ENCODE measurements at regions not wholly inside any gene's neighbourhood (a gene's known extent, or its start where the extent isn't known, plus 50 kb on each side); places are given as distances from the start of the nearest gene placed in this dataset.
"Not testable (repeated sequence)": the region's sequence is repeated elsewhere in the genome, so short reads cannot be mapped to it uniquely, and the experiment has no call there.

DNA sequence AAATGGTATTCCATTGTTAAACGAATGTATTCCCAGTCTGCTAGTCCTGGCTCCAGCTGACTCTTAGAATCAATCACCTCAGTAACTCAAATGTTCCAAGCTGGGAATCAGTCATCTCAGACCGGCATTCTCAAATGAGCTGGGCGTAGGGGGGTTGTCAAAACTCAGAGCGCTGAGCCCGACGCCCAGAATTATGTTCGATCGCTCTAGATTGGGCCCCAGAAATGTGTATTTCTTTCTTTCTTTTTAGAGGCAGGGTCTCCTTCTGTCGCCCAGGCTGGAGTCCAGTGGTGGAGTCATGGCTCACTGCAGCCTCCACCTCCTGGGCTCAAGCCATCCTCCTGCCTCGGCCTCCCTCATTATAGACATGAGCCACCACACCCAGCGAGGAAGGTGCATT, 99.3 kb upstream of the IGF1R start:
- H3K27me3 ChIP-seq, result no peaks in the 10 kb centered on the region
- H3K36me3 ChIP-seq (replicated peaks in 1 of 2; ENCODE audit: insufficient read depth in 1 of 2, low read depth in 2 of 2), result no peaks in the 10 kb centered on the region
- intact Hi-C loops (cut with DNase I), result no loop called here
- TF ChIP-seq, protein P1, sequence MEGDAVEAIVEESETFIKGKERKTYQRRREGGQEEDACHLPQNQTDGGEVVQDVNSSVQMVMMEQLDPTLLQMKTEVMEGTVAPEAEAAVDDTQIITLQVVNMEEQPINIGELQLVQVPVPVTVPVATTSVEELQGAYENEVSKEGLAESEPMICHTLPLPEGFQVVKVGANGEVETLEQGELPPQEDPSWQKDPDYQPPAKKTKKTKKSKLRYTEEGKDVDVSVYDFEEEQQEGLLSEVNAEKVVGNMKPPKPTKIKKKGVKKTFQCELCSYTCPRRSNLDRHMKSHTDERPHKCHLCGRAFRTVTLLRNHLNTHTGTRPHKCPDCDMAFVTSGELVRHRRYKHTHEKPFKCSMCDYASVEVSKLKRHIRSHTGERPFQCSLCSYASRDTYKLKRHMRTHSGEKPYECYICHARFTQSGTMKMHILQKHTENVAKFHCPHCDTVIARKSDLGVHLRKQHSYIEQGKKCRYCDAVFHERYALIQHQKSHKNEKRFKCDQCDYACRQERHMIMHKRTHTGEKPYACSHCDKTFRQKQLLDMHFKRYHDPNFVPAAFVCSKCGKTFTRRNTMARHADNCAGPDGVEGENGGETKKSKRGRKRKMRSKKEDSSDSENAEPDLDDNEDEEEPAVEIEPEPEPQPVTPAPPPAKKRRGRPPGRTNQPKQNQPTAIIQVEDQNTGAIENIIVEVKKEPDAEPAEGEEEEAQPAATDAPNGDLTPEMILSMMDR (IDR thresholded peaks at IDR 0.05), result no peak
- no peak for TF ChIP-seq POLR2A (IDR thresholded peaks at IDR 0.05)
- H3K27ac ChIP-seq, result peak overlapping the region in 3 of 4 donors; percentile 72 to 75 (median 74)
- WGBS, 2 donors, result 53 to 63% methylated on average over 11 of the region's 11 CpGs
- peaks cover 32% of the 10 kb centered on the region for H3K4me1 ChIP-seq
- no peaks in the 10 kb centered on the region for H3K9me3 ChIP-seq
- ATAC-seq (no peak), DNase-seq (no peak)
- no peak overlapping the region for H3K4me3 ChIP-seq

DNA sequence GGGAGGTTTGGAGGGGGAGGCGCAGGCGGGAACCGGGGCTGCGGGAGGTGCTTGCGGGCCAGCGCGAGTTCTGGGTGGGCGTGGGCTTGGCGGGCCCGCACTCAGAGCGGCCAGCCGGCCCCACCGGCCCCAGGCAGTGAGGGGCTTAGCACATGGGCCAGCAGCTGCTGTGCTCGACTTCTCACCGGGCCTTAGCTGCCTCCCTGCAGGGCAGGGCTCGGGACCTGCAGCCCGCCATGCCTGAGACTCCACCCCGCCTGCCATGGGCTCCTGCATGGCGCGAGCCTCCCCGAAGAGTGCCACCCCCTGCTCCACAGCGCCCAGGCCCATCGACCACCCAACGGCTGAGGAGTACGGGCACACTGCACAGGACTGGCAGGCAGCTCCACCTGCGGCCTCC, 98.6 kb upstream of the IGF1R start:
- Histone ChIP-seq H3K27me3 (no peaks in the 10 kb centered on the region), H3K27ac (no peak overlapping the region), H3K36me3 (replicated peaks in 1 of 2; ENCODE audit: insufficient read depth in 1 of 2, low read depth in 2 of 2) (no peaks in the 10 kb centered on the region), H3K4me3 (no peak overlapping the region), H3K4me1 (peaks cover 39% of the 10 kb centered on the region), H3K9me3 (no peaks in the 10 kb centered on the region)
- DNase-seq (no peak), ATAC-seq (no peak)
- TF ChIP-seq, protein P1 (IDR thresholded peaks at IDR 0.05), result no peak
- TF ChIP-seq POLR2A (IDR thresholded peaks at IDR 0.05), result no peak
- 93% methylated on average over 24 of the region's 26 CpGs; no CpG with 5 or more reads in 1 of the 2 donors for WGBS, 2 donors
- intact Hi-C loops (cut with DNase I), result no loop called here

DNA sequence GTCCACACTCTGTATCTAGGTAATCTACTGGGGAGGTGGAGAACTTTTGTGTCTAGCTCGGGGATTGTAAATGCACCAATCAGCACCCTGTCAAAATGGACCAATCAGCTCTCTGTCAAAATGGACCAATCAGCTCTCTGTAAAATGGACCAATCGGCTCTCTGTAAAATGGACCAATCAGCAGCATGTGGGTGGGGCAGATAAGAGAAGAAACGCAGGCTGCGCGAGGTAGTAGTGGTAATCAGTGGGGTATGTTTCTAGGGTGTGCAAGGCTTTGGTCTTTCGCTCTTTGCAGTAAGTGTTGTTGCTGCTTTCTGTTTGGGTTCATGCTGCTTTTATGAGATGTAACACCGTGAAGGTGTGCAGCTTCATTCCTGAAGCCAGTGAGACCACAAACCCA, 98.0 kb upstream of the IGF1R start:
- not testable (repeated sequence) for H3K9me3 ChIP-seq
- WGBS, 2 donors, result 84 to 95% methylated on average over 7 of the region's 7 CpGs

DNA sequence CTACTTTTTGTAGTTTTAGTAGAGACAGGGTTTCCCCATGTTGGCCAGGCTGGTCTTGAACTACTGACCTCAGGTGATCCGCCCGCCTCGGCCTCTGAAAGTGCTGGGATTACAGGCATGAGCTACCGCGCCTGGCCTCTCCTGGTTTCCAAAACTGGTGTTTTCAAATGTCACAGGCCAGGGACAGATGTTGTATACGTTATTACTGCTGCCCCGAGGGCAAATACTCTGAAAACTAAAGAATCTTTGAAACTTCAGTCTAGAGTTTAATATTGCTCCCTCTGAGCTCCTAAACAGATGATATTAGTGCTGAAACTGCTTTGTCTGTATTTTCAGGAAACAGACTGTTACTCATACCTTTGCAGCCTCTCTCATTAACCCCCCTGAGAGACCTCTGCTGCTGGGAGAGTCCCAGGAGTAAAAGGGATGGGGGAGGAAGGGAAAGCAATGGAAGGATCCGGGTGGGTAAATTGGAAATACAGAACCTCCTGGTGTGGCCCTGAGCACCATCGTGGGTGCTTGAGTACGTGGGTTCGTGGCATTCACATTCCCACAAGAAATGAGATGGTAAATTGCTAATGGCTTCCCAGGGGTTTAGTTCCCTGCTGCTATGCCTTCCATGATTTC, 96.3 kb upstream of the IGF1R start:
- DNase-seq, result no peak
- no peak overlapping the region for H3K27ac ChIP-seq
- intact Hi-C loops (cut with DNase I), result no loop called here
- H3K36me3 ChIP-seq (replicated peaks in 1 of 2; ENCODE audit: insufficient read depth in 1 of 2, low read depth in 2 of 2), result no peaks in the 10 kb centered on the region
- H3K27me3 ChIP-seq, result no peaks in the 10 kb centered on the region
- TF ChIP-seq POLR2A (IDR thresholded peaks at IDR 0.05), result no peak
- TF ChIP-seq, protein P1 (IDR thresholded peaks at IDR 0.05), result no peak
- H3K9me3 ChIP-seq, result no peaks in the 10 kb centered on the region
- ATAC-seq, result no peak
- WGBS, 2 donors, result 87 to 99% methylated on average over 11 of the region's 11 CpGs
- H3K4me1 ChIP-seq, result peaks cover 49% of the 10 kb centered on the region
- no peak overlapping the region for H3K4me3 ChIP-seq

More for the DNA sequence above, 98.0 kb upstream of the IGF1R start:
- H3K36me3 ChIP-seq (replicated peaks in 1 of 2; ENCODE audit: insufficient read depth in 1 of 2, low read depth in 2 of 2); ATAC-seq; H3K27ac ChIP-seq; H3K4me3 ChIP-seq; DNase-seq; intact Hi-C loops (cut with DNase I); H3K27me3 ChIP-seq: not testable (repeated sequence)
- peaks cover 45% of the 10 kb centered on the region for H3K4me1 ChIP-seq

DNA sequence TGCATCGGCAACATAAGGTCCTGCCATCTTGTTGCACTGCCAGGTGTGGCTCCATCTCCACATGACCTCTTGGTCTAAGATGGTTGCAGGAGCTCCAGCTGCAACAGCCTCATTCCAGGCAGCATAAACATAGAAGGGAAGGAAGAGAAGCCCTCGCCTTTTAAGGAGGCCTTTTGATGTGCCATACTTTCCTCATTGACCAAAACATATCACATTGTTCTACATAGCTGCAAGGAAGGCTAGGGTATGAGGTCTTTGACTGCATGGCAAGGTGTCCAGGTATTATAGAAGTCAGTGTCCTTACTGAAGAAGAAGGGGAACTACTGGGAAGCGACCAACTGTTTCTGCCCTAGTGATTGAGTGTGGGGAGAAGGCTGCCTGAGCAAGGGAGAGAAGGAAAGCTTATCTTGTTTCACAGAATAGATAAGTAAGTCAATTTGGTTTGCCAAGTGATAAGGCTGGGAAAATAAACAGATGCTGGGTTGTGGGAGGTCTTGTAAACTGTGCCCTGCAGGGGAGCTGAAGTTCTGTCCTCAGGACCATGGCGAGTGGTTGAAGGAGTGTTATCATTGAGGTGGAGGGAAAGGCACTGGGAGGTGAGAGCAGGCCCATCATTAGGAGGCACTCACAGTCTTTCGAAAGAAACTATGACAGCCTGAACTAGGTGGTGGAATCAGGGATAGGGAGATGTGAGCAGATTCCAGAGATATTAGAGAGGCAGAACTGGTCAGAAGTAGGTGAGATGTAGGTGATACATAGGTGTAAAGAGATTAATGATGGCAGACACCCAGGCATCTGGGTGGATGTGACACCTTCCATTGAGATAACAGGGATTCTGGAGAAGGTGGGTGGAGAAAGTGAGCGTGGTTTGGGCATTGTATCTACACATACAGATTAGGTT, 93.8 kb upstream of the IGF1R start:
- peak in 1 of 3 donors; percentile 25 for TF ChIP-seq POLR2A (IDR thresholded peaks at IDR 0.05)
- TF ChIP-seq, protein P1 (IDR thresholded peaks at IDR 0.05), result peak in 2 of 7 experiments; percentile 14 to 23

More for the DNA sequence above, 93.8 kb upstream of the IGF1R start:
- Histone ChIP-seq H3K4me1 (peaks cover 30% of the 10 kb centered on the region), H3K27me3 (no peaks in the 10 kb centered on the region), H3K27ac (peak overlapping the region in 3 of 4 donors; percentile 35 to 63 (median 56)), H3K36me3 (replicated peaks in 1 of 2; ENCODE audit: insufficient read depth in 1 of 2, low read depth in 2 of 2) (no peaks in the 10 kb centered on the region), H3K4me3 (no peak overlapping the region), H3K9me3 (no peaks in the 10 kb centered on the region)
- WGBS, 2 donors, result 32 to 41% methylated on average over 6 of the region's 6 CpGs
- peak; percentile 84 for ATAC-seq
- intact Hi-C loops (cut with DNase I), result no loop called here
- DNase-seq, result peak; percentile 54 to 83 (median 62)
